Thyroid gland (tissue), 4 donors: ENCODE measurements at regions not wholly inside any gene's neighbourhood (a gene's known extent, or its start where the extent isn't known, plus 50 kb on each side); places are given as distances from the start of the nearest gene placed in this dataset.

ENCODE experiments used
- POLR2A ChIP-seq, 2 donors: fragments of 450-650 bp; IDR thresholded peaks; one replicate each; pipeline ENCODE4 v1.6.1; 2017; ENCODE audit warnings: antibody characterized with exemption in 2 of 2, mild to moderate bottlenecking in 2 of 2, moderate library complexity in 1 of 2
- TF ChIP-seq, protein P1 (sequence below), 6 experiments: fragments of 200-600 bp in 3 of 6; fragments of 450-650 bp in 3 of 6; sonication (generic) in 3 of 6; IDR thresholded peaks; one replicate each; pipeline ENCODE4 v1.5.1; 2016 to 2019; ENCODE audit warnings: antibody characterized with exemption in 6 of 6, mild to moderate bottlenecking in 2 of 6, inconsistent platforms in 1 of 6, moderate library complexity in 1 of 6

DNA sequence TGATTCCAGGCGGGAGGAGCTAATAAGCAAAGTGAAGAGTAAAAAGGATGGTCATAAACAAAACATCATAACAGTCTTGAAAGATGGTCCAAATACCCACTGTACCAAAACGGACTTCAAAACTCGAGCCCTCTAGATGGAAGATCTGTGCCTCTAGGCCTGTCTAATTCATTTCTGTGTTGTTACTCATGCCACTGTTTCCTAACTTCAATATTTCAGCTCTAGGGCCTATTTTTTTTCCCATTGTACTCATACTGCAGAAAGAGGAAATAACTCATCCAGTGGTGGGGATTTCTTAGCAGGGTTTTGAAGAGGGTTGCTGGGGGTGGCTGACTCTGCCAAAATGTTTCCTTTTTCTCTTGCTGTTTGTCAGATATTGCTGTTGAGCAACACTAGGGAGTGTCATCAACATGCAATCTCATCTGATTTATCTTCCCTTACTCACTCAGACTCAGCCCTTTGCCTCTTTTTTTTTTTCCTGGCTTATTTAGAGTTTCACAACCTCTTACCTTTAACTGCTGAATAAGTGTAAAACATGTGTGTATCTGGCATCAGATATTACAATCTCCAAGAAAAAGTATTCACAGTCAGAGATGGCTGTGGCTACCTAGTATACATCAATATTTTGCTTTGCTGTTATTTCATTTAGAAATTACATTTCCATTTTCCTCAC, 189.6 kb downstream of the DUSP6 start:
- TF ChIP-seq, protein P1, sequence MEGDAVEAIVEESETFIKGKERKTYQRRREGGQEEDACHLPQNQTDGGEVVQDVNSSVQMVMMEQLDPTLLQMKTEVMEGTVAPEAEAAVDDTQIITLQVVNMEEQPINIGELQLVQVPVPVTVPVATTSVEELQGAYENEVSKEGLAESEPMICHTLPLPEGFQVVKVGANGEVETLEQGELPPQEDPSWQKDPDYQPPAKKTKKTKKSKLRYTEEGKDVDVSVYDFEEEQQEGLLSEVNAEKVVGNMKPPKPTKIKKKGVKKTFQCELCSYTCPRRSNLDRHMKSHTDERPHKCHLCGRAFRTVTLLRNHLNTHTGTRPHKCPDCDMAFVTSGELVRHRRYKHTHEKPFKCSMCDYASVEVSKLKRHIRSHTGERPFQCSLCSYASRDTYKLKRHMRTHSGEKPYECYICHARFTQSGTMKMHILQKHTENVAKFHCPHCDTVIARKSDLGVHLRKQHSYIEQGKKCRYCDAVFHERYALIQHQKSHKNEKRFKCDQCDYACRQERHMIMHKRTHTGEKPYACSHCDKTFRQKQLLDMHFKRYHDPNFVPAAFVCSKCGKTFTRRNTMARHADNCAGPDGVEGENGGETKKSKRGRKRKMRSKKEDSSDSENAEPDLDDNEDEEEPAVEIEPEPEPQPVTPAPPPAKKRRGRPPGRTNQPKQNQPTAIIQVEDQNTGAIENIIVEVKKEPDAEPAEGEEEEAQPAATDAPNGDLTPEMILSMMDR (IDR thresholded peaks at IDR 0.05): no peak
- TF ChIP-seq POLR2A (IDR thresholded peaks at IDR 0.05): no peak
